ENCODE measurements at regions not wholly inside any gene's neighbourhood (a gene's known extent, or its start where the extent isn't known, plus 50 kb on each side); places are given as distances from the start of the nearest gene placed in this dataset.

DNA sequence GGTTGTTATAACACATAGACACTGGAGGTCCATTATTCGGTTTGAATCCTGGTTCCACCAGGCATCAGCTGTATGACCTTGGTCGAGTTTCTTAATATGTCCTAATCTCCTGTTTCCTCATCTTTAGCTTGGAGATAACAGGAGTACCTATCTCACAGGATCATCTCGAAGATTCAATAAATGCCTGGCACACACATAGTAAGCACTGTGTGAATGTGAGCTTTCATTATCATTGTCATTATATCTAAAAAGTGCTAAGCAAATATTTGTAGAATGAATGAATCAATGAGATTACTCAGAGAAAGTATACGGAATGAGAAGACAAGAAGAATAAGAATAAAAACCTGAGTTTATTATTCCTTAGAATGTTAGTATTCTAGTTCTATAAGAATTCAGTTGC is 227.4 kb upstream of the CFAP20DC start:
- DNase-seq, result no peak

GRCh38 chr3:59273976-59274375 is 224.2 kb upstream of the CFAP20DC start:
- DNase-seq, result no peak

DNA sequence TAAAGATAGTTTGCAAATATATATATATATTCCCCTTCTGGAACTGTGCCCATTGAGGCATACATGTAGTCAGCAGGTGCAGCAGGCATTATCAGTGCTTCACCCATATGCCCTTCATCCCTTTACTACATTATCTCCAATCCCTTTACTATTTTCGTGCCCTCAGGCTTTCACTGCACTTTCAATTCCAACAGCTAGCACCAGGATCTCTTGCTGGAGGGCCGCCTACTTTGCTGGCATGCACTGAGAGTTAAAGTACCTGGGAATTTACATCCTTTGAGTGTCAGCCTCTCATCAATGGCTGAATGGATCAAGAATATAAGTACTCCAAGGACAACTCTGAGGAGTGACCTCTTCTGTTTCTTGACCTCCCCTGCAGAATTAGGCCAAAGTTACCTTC is 222.1 kb upstream of the CFAP20DC start:
- DNase-seq, result no peak

DNA sequence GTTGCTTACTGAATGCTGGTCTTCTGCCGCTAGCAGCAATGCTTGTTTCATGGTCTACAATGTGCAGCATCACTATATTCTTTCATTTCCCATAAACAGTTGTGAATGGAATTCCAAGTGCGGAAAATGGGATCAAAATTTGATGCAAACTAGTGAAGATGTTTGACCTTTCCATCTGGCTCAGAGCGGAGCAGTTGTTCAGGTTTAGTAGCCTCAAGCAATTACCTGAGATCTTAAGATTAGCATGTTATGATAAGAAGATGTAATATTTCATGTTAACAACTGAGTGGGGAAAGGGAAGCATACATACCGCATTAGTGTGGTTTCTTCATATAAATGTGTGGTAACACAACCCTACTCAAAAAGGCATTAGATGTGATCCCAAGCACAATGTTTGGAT is 221.1 kb upstream of the CFAP20DC start:
- no peak for DNase-seq

- no peak for DNase-seq
Measured at GRCh38 chr3:59270209-59270608, 220.4 kb upstream of the CFAP20DC start.

GRCh38 chr3:59268170-59268569 is 218.3 kb upstream of the CFAP20DC start:
- DNase-seq, result no peak

DNA sequence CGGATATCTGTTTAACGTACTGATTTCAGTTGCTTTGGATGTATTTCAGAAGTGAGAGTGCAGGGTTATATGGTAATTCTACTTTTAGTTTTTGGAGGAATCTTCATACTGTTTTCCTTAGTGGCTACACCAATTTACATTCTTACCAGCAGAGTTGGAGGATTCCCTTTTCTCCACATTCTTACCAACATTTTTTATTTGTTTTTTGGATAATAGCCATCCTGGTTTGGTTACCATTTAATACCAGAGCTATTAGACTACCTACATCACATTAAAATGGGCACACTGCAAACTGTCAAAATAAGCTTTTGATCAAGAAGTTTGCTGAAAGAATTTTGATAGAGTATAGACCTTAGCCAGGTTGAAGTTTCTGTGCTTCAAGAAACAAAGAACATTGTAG is 217.2 kb upstream of the CFAP20DC start:
- no peak for DNase-seq

DNA sequence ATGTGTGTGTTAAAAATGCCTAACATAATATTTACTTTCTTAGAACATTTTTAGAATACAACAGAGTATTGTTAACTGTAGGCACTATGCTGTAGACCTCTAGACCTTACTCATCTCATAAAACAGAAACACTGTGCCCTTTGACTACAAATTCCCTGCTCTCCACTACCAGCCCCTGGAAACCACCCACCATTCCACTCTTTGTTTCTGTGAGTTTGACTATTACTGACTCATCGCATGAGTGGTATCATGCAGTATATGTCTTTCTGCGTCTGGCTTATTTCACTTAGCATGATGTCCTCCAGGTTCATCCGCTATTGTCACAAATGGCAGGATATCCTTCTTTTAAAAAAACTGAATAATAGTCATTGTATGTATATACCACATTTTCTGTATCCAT is 216.7 kb upstream of the CFAP20DC start:
- DNase-seq, result no peak

- DNase-seq, result no peak
Measured at GRCh38 chr3:59265566-59265965, 215.7 kb upstream of the CFAP20DC start.

DNA sequence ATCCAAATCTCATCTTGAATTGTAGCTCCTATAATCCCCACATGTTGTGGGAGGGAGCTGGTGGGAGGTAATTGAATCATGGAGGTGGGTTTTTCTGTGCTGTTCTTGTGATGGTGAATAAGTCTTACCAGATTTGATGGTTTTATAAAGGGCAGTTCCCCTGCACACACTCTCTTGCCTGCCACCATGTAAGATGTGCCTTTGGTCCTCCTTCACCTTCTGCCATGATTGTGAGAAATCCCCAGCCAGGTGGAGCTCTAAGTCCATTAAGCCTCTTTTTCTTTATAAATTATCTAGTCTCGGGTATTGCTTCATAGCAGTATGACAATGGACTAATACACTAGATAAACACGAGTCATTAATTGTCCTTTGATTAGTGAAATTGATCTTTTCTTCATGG is 214.5 kb upstream of the CFAP20DC start:
- DNase-seq, result no peak

- no peak for DNase-seq
Measured at GRCh38 chr3:59263152-59263551, 213.3 kb upstream of the CFAP20DC start.

DNA sequence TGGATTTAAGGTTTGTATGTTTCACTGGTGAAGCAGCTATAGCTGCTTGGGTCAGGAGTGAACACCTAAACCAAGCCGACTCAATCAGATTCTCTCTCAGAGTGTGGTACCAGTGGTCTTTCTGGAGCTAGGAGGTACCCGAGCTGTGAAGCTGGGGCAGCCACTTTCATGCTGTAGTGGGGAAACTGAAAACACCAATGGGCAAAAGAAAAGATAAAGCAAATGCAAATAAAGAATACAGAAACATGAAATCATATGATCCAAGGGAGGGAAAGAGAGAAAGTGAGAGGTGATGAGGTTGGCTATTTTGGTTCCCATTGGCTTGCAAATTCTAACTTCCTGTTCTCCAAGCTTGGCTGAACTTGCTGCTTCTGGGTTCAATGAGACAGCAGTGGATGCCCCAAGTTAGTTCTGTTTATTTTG is 212.3 kb upstream of the CFAP20DC start:
- no peak for DNase-seq

DNA sequence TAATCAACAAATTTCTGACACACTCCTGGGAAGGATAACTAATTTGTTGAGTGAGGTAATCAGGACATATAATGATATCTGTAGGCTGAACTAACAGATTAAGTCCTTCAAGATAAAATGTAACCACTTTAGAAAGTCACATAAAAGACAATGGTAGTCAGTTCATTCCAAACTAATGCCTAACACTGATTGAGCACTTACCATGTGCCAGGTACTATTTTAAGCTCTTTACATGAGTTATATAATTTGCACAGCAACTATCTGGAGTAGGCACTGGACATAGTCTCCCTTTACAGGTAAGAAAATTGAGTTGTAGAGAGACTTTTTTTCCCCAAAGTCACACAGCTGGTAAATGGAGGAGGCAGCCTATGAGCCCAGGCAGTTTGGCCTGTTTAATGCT is 211.2 kb upstream of the CFAP20DC start:
- DNase-seq, result no peak

DNA sequence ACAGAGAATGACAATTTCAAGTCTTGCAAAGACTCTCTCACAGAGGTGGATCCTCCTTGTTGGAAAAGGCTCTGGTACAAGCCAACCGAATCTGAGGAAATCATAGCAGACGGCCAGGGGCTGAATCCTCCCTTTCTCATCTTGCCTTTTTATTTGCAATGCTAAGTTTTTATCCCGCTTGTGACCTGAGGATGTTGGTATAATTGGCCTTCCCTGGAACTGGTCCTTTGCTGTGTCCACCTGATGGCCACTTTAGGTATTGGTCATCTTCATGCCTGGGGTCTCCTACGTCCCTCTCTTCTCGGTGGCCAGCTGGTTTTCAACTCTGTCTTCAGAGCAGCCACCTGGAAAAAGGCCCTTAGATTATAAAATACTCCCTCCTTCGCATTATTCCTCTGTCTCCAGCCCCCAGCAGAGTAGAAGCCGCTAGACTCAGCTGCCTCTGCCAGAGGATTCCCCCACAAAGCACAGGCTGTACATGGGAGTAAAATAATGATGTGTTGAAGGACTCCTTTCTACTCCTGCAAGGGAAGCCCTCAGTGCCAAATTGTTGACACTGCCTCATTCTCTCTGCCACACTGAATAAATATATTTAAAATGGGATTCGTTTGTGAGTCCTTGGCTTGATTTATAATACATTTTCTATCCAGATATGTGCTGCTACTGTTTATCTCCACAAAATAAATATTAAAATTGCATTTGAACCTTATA is 208.9 kb upstream of the CFAP20DC start:
- DNase-seq, result no peak

DNA sequence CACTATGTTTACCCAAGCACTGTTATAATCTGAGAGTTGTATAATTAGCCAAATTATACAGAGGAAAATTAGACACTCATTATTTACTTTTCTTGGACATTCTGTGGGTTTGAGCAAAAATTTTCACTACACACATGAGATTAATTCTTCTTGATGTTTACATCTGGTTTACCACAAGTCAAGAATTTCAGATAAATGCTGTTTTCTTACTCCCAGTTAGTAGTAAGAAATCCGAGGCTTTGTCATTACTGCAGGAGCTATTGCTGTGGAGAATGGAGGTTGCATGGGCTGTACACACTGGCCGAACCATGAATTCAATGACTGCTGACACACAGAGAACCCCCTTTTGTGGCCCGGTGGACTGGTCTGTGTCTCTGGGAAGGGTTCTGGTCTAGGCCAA is 207.7 kb upstream of the CFAP20DC start:
- no peak for DNase-seq

GRCh38 chr3:59256230-59256629 is 206.4 kb upstream of the CFAP20DC start:
- DNase-seq, result no peak

GRCh38 chr3:59254976-59255375 is 205.2 kb upstream of the CFAP20DC start:
- no peak for DNase-seq

DNA sequence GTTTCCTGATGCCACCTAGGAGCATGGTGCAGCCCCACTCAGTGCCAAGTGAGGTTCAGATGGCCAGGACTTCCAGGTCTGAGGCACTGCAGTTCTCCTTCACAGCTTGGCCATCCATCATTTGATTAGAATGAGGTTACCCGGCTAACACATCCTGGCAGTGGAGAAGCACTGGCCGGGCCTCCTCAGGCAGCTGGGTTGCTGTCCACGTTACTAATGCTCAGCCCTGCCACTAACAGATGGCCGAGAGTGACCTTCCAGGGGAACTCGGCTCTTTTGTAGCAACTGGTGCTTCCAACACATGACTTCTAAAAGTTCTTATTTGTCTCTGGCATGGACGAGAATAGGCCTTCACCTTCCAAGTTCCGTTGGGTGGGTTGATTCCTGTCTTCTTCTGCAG is 204.6 kb upstream of the CFAP20DC start:
- DNase-seq, result no peak

DNA sequence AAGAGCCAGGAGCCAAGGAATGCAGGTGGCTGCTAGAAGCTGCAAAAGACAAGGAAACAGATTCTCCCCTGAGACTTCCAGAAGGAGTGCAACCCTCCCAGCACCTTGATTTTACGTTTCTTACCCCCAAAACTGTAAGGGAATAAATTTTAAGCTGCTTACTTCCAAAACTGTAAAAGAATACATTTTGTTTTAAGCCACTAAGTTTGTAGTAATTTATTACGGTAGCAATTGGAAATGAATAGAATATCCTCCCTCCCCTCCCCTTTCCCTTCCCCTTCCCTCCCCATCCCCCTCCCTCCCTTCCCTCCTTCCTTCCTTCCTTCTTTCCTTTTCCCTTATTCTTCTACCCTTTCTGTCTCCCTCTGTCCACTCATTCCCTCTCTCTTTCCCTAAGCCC is 203.7 kb upstream of the CFAP20DC start:
- no peak for DNase-seq

GRCh38 chr3:59251869-59252268 is 202.0 kb upstream of the CFAP20DC start:
- DNase-seq, result no peak

DNA sequence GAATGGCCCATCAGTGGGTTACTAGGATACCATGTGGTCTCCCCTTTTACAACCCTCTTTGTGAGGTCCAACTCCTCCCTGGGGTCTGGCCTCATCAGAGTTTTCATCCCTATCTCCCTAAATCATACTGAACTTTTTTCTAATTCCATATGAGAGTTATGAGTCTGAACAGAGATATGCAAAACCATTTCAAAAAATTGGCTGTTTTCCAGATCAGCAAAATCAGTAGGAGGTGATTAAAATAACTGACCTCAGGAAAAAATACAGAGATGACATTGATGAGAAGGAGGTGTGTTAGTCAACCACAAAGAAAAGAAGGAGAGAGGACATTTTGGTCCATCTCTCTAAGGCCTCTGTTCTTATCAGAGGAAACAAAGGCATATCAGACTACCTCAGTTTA is 200.8 kb upstream of the CFAP20DC start:
- DNase-seq, result no peak

DNA sequence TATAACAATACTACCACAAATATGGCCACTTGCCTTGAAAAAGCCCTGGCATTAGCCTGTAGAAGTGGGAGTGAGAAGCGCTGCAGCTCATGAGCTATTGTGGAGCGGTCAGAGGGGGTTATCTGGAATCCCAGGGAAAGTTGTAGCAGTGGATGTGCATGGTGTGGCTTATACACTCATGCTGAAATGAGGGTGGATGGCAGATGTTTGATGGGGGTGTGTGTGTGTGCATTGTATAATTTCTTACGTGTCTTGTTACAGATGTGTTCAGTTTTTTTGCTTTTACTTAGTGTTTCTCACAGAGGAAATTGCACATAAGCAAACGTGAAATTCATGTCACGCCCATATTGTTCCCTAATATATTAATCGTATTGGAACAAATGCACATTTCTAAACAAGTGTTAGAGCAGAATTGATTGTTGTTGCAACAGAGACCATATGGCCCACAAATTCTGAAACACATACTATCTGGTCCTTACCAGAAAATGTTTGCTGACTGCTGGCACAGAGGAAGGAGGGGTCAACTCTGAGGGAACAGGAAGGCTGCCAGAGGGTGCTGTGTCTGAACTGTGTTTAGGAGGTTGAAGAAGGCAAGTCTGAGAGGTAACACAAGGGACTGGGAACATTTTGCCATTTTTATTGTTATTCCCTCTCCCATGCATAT is 200.0 kb upstream of the CFAP20DC start:
- DNase-seq, result no peak

DNA sequence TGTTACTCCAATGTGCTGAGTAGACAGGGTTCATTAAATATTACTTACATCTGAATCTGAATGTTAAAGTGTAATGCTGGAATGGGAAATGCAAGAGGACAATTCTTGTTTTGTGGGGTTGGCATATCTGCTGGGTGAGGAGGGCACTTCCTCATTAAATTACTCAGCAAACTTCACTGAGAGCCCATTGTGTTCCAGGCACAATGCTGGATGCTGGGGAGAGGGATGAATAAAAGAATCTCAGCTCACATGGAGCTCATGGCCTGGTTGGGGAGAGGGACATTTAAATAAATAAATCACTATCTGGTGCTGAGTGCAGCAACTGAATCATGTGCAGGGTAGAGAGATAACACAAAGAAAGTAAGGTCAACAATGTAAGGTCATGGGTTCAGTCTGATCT is 199.2 kb upstream of the CFAP20DC start:
- DNase-seq, result no peak

GRCh38 chr3:59247402-59247841 is 197.6 kb upstream of the CFAP20DC start:
- DNase-seq, result peak; percentile 4
